Central memory CD8-positive, alpha-beta T cell (primary cell): ENCODE measurements at regions not wholly inside any gene's neighbourhood (a gene's known extent, or its start where the extent isn't known, plus 50 kb on each side); places are given as distances from the start of the nearest gene placed in this dataset.
A peak's percentile ranks its signal among the peaks of the same experiment; 100 is the strongest.

Experiments used
- ATAC-seq: fragments of 150-1000 bp; cut with Tn5 transposase; replicated peaks from 2 replicates; pipeline ENCODE4 v1.10.0; 2022; ENCODE audit warnings: mild to moderate bottlenecking, moderate FRiP score, moderate number of reproducible peaks; ENCODE audit not compliant: poor library complexity, severe bottlenecking; ENCODE audit errors: extremely low read depth
- DNase-seq, 2 donors: peaks; one replicate each; pipeline ENCODE4 v3.0.0; 2021; ENCODE audit warnings: low spot score in 2 of 2
- H3K27ac Mint-ChIP-seq: one replicate; pipeline ENCODE4 v1.8.0; 2022; ENCODE audit warnings: low read depth, mild to moderate bottlenecking, moderate library complexity, mixed read lengths
- H3K27me3 Mint-ChIP-seq: one replicate; pipeline ENCODE4 v1.8.0; 2022; ENCODE audit warnings: mixed read lengths
- H3K36me3 Mint-ChIP-seq: one replicate; pipeline ENCODE4 v1.8.0; 2022; ENCODE audit warnings: mild to moderate bottlenecking, moderate library complexity, mixed read lengths; ENCODE audit not compliant: insufficient read depth
- H3K4me1 Mint-ChIP-seq: one replicate; pipeline ENCODE4 v1.8.0; 2022; ENCODE audit warnings: mixed read lengths
- H3K4me3 Mint-ChIP-seq: one replicate; pipeline ENCODE4 v1.8.0; 2022; ENCODE audit warnings: mild to moderate bottlenecking, moderate library complexity, mixed read lengths
- H3K9me3 Mint-ChIP-seq: one replicate; pipeline ENCODE4 v1.8.0; 2022; ENCODE audit warnings: mixed read lengths

GRCh38 chr2:128432423-128432822 lies 113.8 kb upstream of the HS6ST1 start:
- ATAC-seq (no peak), DNase-seq (no peak)
- Mint-ChIP-seq H3K4me3 (no peak overlapping the region), H3K36me3 (no peaks in the 10 kb centered on the region), H3K4me1 (no peaks in the 10 kb centered on the region), H3K9me3 (peaks cover 7% of the 10 kb centered on the region), H3K27ac (no peak overlapping the region), H3K27me3 (peaks cover 80% of the 10 kb centered on the region)

- H3K27ac Mint-ChIP-seq: no peak overlapping the region
Observed at GRCh38 chr2:128433911-128434550, 115.4 kb upstream of the HS6ST1 start.

GRCh38 chr2:128435576-128436478 lies 117.2 kb upstream of the HS6ST1 start:
- no peaks in the 10 kb centered on the region for H3K36me3 Mint-ChIP-seq
- H3K9me3 Mint-ChIP-seq: no peaks in the 10 kb centered on the region
- ATAC-seq: no peak
- no peak overlapping the region for H3K27ac Mint-ChIP-seq
- H3K27me3 Mint-ChIP-seq: peaks cover 67% of the 10 kb centered on the region
- no peak overlapping the region for H3K4me3 Mint-ChIP-seq
- DNase-seq: no peak
- no peaks in the 10 kb centered on the region for H3K4me1 Mint-ChIP-seq

More at GRCh38 chr2:128433911-128434550, 115.4 kb upstream of the HS6ST1 start:
- no peak for DNase-seq
- Mint-ChIP-seq H3K4me3 (no peak overlapping the region), H3K27me3 (peaks cover 71% of the 10 kb centered on the region), H3K9me3 (peaks cover 7% of the 10 kb centered on the region), H3K36me3 (no peaks in the 10 kb centered on the region), H3K4me1 (no peaks in the 10 kb centered on the region)
- no peak for ATAC-seq

GRCh38 chr2:128436479-128437203 lies 118.0 kb upstream of the HS6ST1 start:
- Mint-ChIP-seq H3K27ac (no peak overlapping the region), H3K4me1 (no peaks in the 10 kb centered on the region), H3K4me3 (no peak overlapping the region), H3K9me3 (no peaks in the 10 kb centered on the region), H3K36me3 (no peaks in the 10 kb centered on the region), H3K27me3 (peaks cover 64% of the 10 kb centered on the region)
- DNase-seq (no peak), ATAC-seq (no peak)

GRCh38 chr2:128437204-128437565 lies 118.5 kb upstream of the HS6ST1 start:
- ATAC-seq: no peak
- Mint-ChIP-seq H3K27ac (no peak overlapping the region), H3K27me3 (peaks cover 67% of the 10 kb centered on the region), H3K4me1 (no peaks in the 10 kb centered on the region), H3K4me3 (no peak overlapping the region), H3K36me3 (no peaks in the 10 kb centered on the region), H3K9me3 (no peaks in the 10 kb centered on the region)
- no peak for DNase-seq

GRCh38 chr2:128438091-128438490 lies 119.4 kb upstream of the HS6ST1 start:
- Mint-ChIP-seq H3K4me1 (no peaks in the 10 kb centered on the region), H3K27me3 (peaks cover 60% of the 10 kb centered on the region), H3K4me3 (no peak overlapping the region), H3K27ac (no peak overlapping the region), H3K9me3 (no peaks in the 10 kb centered on the region), H3K36me3 (no peaks in the 10 kb centered on the region)
- no peak for DNase-seq
- ATAC-seq: no peak

- ATAC-seq (no peak), DNase-seq (no peak)
- no peaks in the 10 kb centered on the region for H3K36me3 Mint-ChIP-seq
- no peaks in the 10 kb centered on the region for H3K4me1 Mint-ChIP-seq
- H3K27me3 Mint-ChIP-seq: peaks cover 60% of the 10 kb centered on the region
- no peak overlapping the region for H3K4me3 Mint-ChIP-seq
- H3K27ac Mint-ChIP-seq: no peak overlapping the region
- H3K9me3 Mint-ChIP-seq: no peaks in the 10 kb centered on the region
Observed at GRCh38 chr2:128438586-128438985, 119.9 kb upstream of the HS6ST1 start.

GRCh38 chr2:128439031-128439790 lies 120.5 kb upstream of the HS6ST1 start:
- no peak overlapping the region for H3K4me3 Mint-ChIP-seq
- peak; percentile 1 to 5 for DNase-seq
- no peak overlapping the region for H3K27ac Mint-ChIP-seq
- H3K9me3 Mint-ChIP-seq: no peaks in the 10 kb centered on the region
- no peaks in the 10 kb centered on the region for H3K4me1 Mint-ChIP-seq
- no peak for ATAC-seq
- H3K27me3 Mint-ChIP-seq: peaks cover 53% of the 10 kb centered on the region
- H3K36me3 Mint-ChIP-seq: no peaks in the 10 kb centered on the region

- ATAC-seq (no peak), DNase-seq (peak in 1 of 2 donors; percentile 8)
- Mint-ChIP-seq H3K9me3 (no peaks in the 10 kb centered on the region), H3K36me3 (no peaks in the 10 kb centered on the region), H3K4me1 (no peaks in the 10 kb centered on the region), H3K27me3 (peaks cover 52% of the 10 kb centered on the region), H3K27ac (no peak overlapping the region), H3K4me3 (no peak overlapping the region)
Observed at GRCh38 chr2:128439791-128440665, 121.4 kb upstream of the HS6ST1 start.

- no peaks in the 10 kb centered on the region for H3K36me3 Mint-ChIP-seq
- H3K4me1 Mint-ChIP-seq: no peaks in the 10 kb centered on the region
- H3K27me3 Mint-ChIP-seq: peaks cover 52% of the 10 kb centered on the region
- ATAC-seq: no peak
- no peaks in the 10 kb centered on the region for H3K9me3 Mint-ChIP-seq
- H3K4me3 Mint-ChIP-seq: no peak overlapping the region
- no peak overlapping the region for H3K27ac Mint-ChIP-seq
- peak; percentile 7 to 10 for DNase-seq
Observed at GRCh38 chr2:128440666-128441340, 122.1 kb upstream of the HS6ST1 start.

- no peak for ATAC-seq
- Mint-ChIP-seq H3K4me3 (no peak overlapping the region), H3K27me3 (peaks cover 52% of the 10 kb centered on the region), H3K27ac (no peak overlapping the region), H3K9me3 (no peaks in the 10 kb centered on the region), H3K4me1 (no peaks in the 10 kb centered on the region), H3K36me3 (no peaks in the 10 kb centered on the region)
- peak; percentile 7 to 12 for DNase-seq
Observed at GRCh38 chr2:128441341-128442052, 122.8 kb upstream of the HS6ST1 start.
